HUES64 (cell line): ENCODE measurements at regions not wholly inside any gene's neighbourhood (a gene's known extent, or its start where the extent isn't known, plus 50 kb on each side); places are given as distances from the start of the nearest gene placed in this dataset.

Experiments
- H3K27ac ChIP-seq: 2 replicates; pipeline ENCODE4 v1.7.0; 2013; ENCODE audit warnings: low read depth, low read length, inconsistent platforms
- H3K27me3 ChIP-seq: 2 replicates; pipeline ENCODE4 v1.6.1; 2013; ENCODE audit warnings: mild to moderate bottlenecking, low read length; ENCODE audit not compliant: insufficient read depth
- H3K36me3 ChIP-seq: 2 replicates; pipeline ENCODE4 v1.6.1; 2013; ENCODE audit warnings: mild to moderate bottlenecking, low read length; ENCODE audit not compliant: insufficient read depth
- H3K4me1 ChIP-seq: 2 replicates; pipeline ENCODE4 v1.6.1; 2013; ENCODE audit warnings: mild to moderate bottlenecking, low read length, moderate library complexity; ENCODE audit not compliant: insufficient read depth
- H3K4me3 ChIP-seq: 2 replicates; pipeline ENCODE4 v1.5.1; 2013; ENCODE audit warnings: mild to moderate bottlenecking, low read length, moderate library complexity
- H3K9ac ChIP-seq: 2 replicates; pipeline ENCODE4 v1.6.1; 2013; ENCODE audit warnings: mild to moderate bottlenecking, low read depth, low read length
- H3K9me3 ChIP-seq: 2 replicates; pipeline ENCODE4 v1.6.1; 2013; ENCODE audit warnings: low read depth, low read length; ENCODE audit not compliant: insufficient read depth
- whole genome bisulfite sequencing: fragments of 150-250, 120-280 bp; methylation state at CpG from one replicate; pipeline ENCODE4 v1.1.7; 2013; ENCODE audit warnings: missing lambda C conversion rate; 5-methylcytosine and 5-hydroxymethylcytosine counted together

DNA sequence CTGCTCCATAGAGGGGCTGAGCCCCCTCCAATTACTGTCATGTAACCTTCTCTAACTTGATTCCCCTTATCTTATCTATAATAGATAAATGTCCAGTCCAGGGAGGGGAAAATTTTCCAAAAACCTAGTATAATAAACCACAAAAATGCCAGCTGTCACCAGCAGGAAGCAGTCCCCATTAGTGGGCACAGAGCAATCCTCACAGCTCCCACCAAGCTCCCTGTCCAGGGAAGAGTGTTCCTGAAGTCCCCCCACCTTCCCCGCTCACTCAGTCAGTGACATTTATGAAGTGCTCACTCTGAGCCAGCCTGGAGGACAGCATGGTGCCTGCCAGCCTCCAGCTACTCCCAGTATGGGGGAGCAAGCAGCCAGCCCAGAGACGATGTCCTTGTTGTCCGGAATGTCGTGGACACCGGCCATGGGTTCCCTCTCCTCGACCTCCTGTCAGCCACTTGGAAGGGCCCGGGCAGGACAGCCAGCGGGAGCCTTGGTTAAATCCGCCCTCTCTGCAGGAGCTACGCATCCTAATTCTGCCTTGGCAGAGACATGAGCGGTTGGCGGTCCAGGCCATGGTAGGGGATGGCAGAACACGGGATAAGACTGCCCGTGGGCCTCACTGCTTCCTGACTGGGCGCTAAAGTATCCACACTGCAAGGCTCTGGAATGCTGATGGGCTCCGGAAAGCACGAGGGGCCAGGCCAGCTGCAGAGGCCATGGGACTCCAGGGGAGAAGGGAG lies 102.0 kb upstream of the CDH5 start:
- Histone ChIP-seq H3K9me3 (no peaks in the 10 kb centered on the region), H3K4me3 (no peak overlapping the region), H3K27ac (no peak overlapping the region), H3K27me3 (0 out of 2 replicates have a peak, but pooled peaks cover 5% of the 10 kb centered on the region), H3K4me1 (peaks cover 13% of the 10 kb centered on the region), H3K36me3 (no peaks in the 10 kb centered on the region), H3K9ac (no peak overlapping the region)
- WGBS, result 86% methylated on average over 17 of the region's 17 CpGs

GRCh38 chr16:66263973-66264310 lies 102.5 kb upstream of the CDH5 start:
- no peaks in the 10 kb centered on the region for H3K27me3 ChIP-seq
- H3K4me3 ChIP-seq, result no peak overlapping the region
- no peak overlapping the region for H3K27ac ChIP-seq
- WGBS, result 76% methylated on average over 1 of the region's 1 CpG
- no peaks in the 10 kb centered on the region for H3K36me3 ChIP-seq
- no peaks in the 10 kb centered on the region for H3K9me3 ChIP-seq
- H3K4me1 ChIP-seq, result peaks cover 13% of the 10 kb centered on the region
- H3K9ac ChIP-seq, result no peak overlapping the region

DNA sequence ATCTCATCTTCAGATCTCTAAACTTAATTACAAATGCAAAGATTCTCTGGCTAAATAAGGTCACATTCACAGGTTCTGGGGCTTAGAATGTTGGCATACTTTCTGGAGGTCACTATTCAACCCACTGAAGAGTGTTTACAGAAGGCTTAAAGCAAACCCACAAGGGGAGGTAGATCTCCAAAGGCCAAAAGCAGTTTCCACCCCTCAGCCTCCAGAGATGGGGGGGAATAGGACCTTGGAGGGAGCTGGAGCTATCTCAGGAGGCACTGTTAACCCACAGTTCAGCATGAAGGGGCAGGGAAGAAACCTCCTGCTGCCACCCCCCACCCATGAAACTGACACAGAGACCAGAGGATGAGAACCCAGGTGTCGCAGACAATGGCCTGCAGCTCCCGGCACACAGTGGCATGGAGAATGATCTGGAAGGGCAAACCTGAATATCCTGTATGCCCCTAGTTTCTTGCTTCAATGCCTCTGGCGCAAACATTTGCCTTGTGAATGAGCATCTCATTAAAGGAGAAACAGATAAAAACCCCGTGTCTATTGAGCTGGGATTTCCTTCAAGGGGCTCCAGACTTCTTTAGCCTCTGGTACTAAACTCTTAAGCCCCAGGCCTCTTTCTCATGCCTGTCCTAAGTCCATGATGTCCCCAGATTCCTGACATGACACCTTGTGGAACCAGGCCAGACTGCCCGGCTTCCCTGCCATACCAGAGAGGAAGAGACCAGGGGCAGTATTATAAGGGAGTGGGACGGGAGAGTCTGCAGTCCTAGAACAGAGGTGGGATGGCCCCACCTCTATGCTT lies 103.1 kb upstream of the CDH5 start:
- Histone ChIP-seq H3K4me3 (no peak overlapping the region), H3K9ac (no peak overlapping the region), H3K4me1 (peaks cover 13% of the 10 kb centered on the region), H3K9me3 (no peaks in the 10 kb centered on the region), H3K27me3 (no peaks in the 10 kb centered on the region), H3K27ac (no peak overlapping the region), H3K36me3 (no peaks in the 10 kb centered on the region)
- 96% methylated on average over 6 of the region's 6 CpGs for WGBS

GRCh38 chr16:66262253-66263167 lies 104.0 kb upstream of the CDH5 start:
- H3K4me3 ChIP-seq, result no peak overlapping the region
- 86% methylated on average over 11 of the region's 11 CpGs for WGBS

GRCh38 chr16:66261826-66262225 lies 104.7 kb upstream of the CDH5 start:
- Histone ChIP-seq H3K36me3 (no peaks in the 10 kb centered on the region), H3K4me3 (no peak overlapping the region), H3K27ac (no peak overlapping the region), H3K9me3 (no peaks in the 10 kb centered on the region), H3K9ac (no peak overlapping the region), H3K27me3 (no peaks in the 10 kb centered on the region), H3K4me1 (peaks cover 8% of the 10 kb centered on the region)
- 91% methylated on average over 3 of the region's 3 CpGs for WGBS

More at GRCh38 chr16:66262253-66263167, 104.0 kb upstream of the CDH5 start:
- Histone ChIP-seq H3K27me3 (no peaks in the 10 kb centered on the region), H3K4me1 (peaks cover 10% of the 10 kb centered on the region), H3K9ac (no peak overlapping the region), H3K9me3 (no peaks in the 10 kb centered on the region), H3K36me3 (no peaks in the 10 kb centered on the region), H3K27ac (no peak overlapping the region)

- no peaks in the 10 kb centered on the region for H3K27me3 ChIP-seq
- WGBS, result 88% methylated on average over 14 of the region's 14 CpGs
- H3K27ac ChIP-seq, result no peak overlapping the region
- H3K36me3 ChIP-seq, result no peaks in the 10 kb centered on the region
- no peaks in the 10 kb centered on the region for H3K4me1 ChIP-seq
- no peaks in the 10 kb centered on the region for H3K9me3 ChIP-seq
- H3K4me3 ChIP-seq, result no peak overlapping the region
- H3K9ac ChIP-seq, result no peak overlapping the region
Measured at GRCh38 chr16:66260522-66261254, 105.8 kb upstream of the CDH5 start.

GRCh38 chr16:66258916-66259845 lies 107.3 kb upstream of the CDH5 start:
- H3K27me3 ChIP-seq, result no peaks in the 10 kb centered on the region
- H3K9ac ChIP-seq, result no peak overlapping the region
- H3K4me3 ChIP-seq, result no peak overlapping the region
- 90% methylated on average over 6 of the region's 6 CpGs for WGBS
- H3K27ac ChIP-seq, result no peak overlapping the region
- H3K9me3 ChIP-seq, result no peaks in the 10 kb centered on the region
- H3K4me1 ChIP-seq, result no peaks in the 10 kb centered on the region
- H3K36me3 ChIP-seq, result no peaks in the 10 kb centered on the region

- Histone ChIP-seq H3K27me3 (no peaks in the 10 kb centered on the region), H3K9me3 (no peaks in the 10 kb centered on the region), H3K4me3 (no peak overlapping the region), H3K4me1 (no peaks in the 10 kb centered on the region), H3K9ac (no peak overlapping the region), H3K27ac (no peak overlapping the region), H3K36me3 (no peaks in the 10 kb centered on the region)
- WGBS, result 89% methylated on average over 1 of the region's 1 CpG
Measured at GRCh38 chr16:66256919-66257318, 109.6 kb upstream of the CDH5 start.

DNA sequence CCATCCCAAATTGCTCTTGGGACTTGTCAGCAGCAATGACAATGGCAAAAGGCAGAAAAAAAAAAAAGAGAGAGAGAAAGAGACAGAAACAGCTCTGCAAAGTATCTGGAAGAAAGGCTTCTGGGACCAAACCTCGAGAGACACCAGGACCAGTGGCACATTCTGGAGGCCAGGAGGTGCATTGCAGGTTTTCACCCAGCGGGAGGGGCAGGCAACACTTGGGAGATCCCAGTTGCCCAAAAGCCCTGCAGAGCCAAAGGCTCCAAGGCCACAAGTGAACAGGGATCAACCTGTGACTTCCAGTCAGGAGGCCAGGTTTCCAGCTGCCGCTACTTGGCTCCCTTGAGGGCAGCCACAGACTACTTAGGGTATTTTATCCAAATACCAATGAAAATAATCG lies 110.8 kb upstream of the CDH5 start:
- H3K27ac ChIP-seq, result no peak overlapping the region
- H3K36me3 ChIP-seq, result no peaks in the 10 kb centered on the region
- no peak overlapping the region for H3K9ac ChIP-seq
- no peak overlapping the region for H3K4me3 ChIP-seq
- H3K4me1 ChIP-seq, result peaks cover 2% of the 10 kb centered on the region; the same call in 1 of the 2 replicates
- WGBS, result 88% methylated on average over 4 of the region's 4 CpGs
- H3K27me3 ChIP-seq, result no peaks in the 10 kb centered on the region
- no peaks in the 10 kb centered on the region for H3K9me3 ChIP-seq

DNA sequence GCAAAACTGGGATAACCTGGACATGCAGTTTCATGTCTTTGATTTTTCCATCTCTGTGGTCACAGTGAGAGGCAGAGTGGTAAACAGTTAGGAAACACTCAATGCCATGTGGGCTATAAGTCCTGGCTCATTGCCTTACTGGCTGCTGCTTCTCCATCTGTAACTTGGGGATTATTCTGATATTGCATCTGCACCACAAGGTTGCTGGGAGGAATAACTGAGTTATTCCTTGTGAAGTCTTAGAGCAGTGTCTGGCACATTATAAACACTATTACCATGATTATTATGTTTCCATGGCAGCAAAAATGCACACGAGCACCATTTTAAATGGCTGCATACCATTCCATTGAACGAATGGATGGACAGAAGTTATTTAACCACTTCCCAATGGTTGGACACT lies 111.7 kb upstream of the CDH5 start:
- Histone ChIP-seq H3K9ac (no peak overlapping the region), H3K9me3 (no peaks in the 10 kb centered on the region), H3K4me1 (peaks cover 4% of the 10 kb centered on the region; the same call in 1 of the 2 replicates), H3K27me3 (no peaks in the 10 kb centered on the region), H3K36me3 (no peaks in the 10 kb centered on the region), H3K27ac (no peak overlapping the region), H3K4me3 (no peak overlapping the region)
- WGBS, result 93% methylated on average over 2 of the region's 2 CpGs
